Psoas muscle (tissue), 7 donors: ENCODE measurements at regions not wholly inside any gene's neighbourhood (a gene's known extent, or its start where the extent isn't known, plus 50 kb on each side); places are given as distances from the start of the nearest gene placed in this dataset.

Source experiments
- ATAC-seq, 4 donors: fragments of 200-7000 bp; cut with Tn5 transposase; one replicate each; pipeline ENCODE4 v1.9.1; 2020; ENCODE audit warnings: moderate library complexity in 3 of 4, mild to moderate bottlenecking in 2 of 4
- DNase-seq, 2 donors: peaks; one replicate each; pipeline ENCODE4 v3.0.0-alpha.2; 2020
- H3K27ac ChIP-seq: fragments of 200-600 bp; one replicate; pipeline ENCODE4 v1.8.0; 2022
- H3K27me3 ChIP-seq, 3 donors: fragments of 200-600 bp in 1 of 3; one replicate each; pipeline versions ENCODE4 v1.6.1 to v1.8.0; 2013 to 2022; ENCODE audit warnings: low read length in 2 of 3, mild to moderate bottlenecking in 2 of 3, moderate library complexity in 1 of 3; ENCODE audit not compliant: insufficient read depth in 3 of 3
- H3K36me3 ChIP-seq, 2 donors: fragments of 200-600 bp in 1 of 2; one replicate each; pipeline versions ENCODE4 v1.6.1 to v1.8.0; 2013 to 2022; ENCODE audit warnings: low read depth in 1 of 2, mild to moderate bottlenecking in 1 of 2, moderate library complexity in 1 of 2; ENCODE audit not compliant: insufficient read depth in 1 of 2
- H3K4me1 ChIP-seq: fragments of 200-600 bp; one replicate; pipeline ENCODE4 v1.8.0; 2022
- H3K4me3 ChIP-seq: fragments of 200-600 bp; one replicate; pipeline ENCODE4 v1.8.0; 2022; ENCODE audit warnings: mild to moderate bottlenecking
- H3K9me3 ChIP-seq: fragments of 200-600 bp; one replicate; pipeline ENCODE4 v1.8.0; 2022
- CTCF ChIP-seq: fragments of 200-600 bp; IDR thresholded peaks from one replicate; pipeline ENCODE4 v1.8.0; 2022; ENCODE audit warnings: antibody characterized with exemption
- whole genome bisulfite sequencing, 3 donors: extraction: QIAGEN DNeasy Blood & Tissue Kit; methylation state at CpG; one replicate each; pipeline versions ENCODE4 v1.1.6 to v1.1.7; 2013; 5-methylcytosine and 5-hydroxymethylcytosine counted together
- intact Hi-C, 2 donors: fragments of 100-400 bp; cut with DNase I; formaldehyde crosslinking; loops; one replicate each; pipeline versions ENCODE4 v1.11.0 to v1.14.2; 2022
- donor health status: healthy with polysubstance abuse.
- donor health status: DM: no; HTN: no; CAD: no; lungs with moderate emphysema.
- donor health status: Bipolar disorder and iron deficiency.
- donor health status: healthy.
- donor health status: DM: yes; HTN: yes; CAD: no.
- donor health status: DM: no; HTN: no; CAD: no.
- donor health status: DM: yes; HTN: yes; CAD: no.

- no peak for TF ChIP-seq CTCF
- Histone ChIP-seq H3K9me3 (peaks cover 12% of the 10 kb centered on the region), H3K4me1 (no peaks in the 10 kb centered on the region), H3K27me3 (no peaks in the 10 kb centered on the region), H3K27ac (no peak overlapping the region), H3K4me3 (no peak overlapping the region), H3K36me3 (no peaks in the 10 kb centered on the region)
- WGBS, 3 donors = 72 to 85% (median 82%) methylated on average over 14 of the region's 14 CpGs
- DNase-seq (no peak), ATAC-seq (peak in 1 of 4 donors; percentile 27)
- intact Hi-C loops = no loop called here
Observed at GRCh38 chr9:124197177-124198095, 60.3 kb upstream of the NEK6 start.

GRCh38 chr9:124198331-124198730 is 59.4 kb upstream of the NEK6 start:
- WGBS, 3 donors = 84 to 89% (median 88%) methylated on average over 5 of the region's 5 CpGs
- no peak for TF ChIP-seq CTCF
- Histone ChIP-seq H3K27me3 (no peaks in the 10 kb centered on the region), H3K36me3 (no peaks in the 10 kb centered on the region), H3K4me1 (no peaks in the 10 kb centered on the region), H3K9me3 (peaks cover 12% of the 10 kb centered on the region), H3K4me3 (no peak overlapping the region), H3K27ac (no peak overlapping the region)
- DNase-seq = no peak
- no peak for ATAC-seq
- intact Hi-C loops = no loop called here

GRCh38 chr9:124198948-124199347 is 58.8 kb upstream of the NEK6 start:
- intact Hi-C loops = no loop called here
- no peak for TF ChIP-seq CTCF
- no peak for ATAC-seq
- Histone ChIP-seq H3K4me3 (no peak overlapping the region), H3K4me1 (no peaks in the 10 kb centered on the region), H3K9me3 (peaks cover 12% of the 10 kb centered on the region), H3K27me3 (no peaks in the 10 kb centered on the region), H3K27ac (no peak overlapping the region), H3K36me3 (no peaks in the 10 kb centered on the region)
- DNase-seq = no peak
- 78 to 88% (median 83%) methylated on average over 4 of the region's 4 CpGs for WGBS, 3 donors

GRCh38 chr9:124199474-124199873 is 58.3 kb upstream of the NEK6 start:
- no peaks in the 10 kb centered on the region for H3K36me3 ChIP-seq
- no peaks in the 10 kb centered on the region for H3K27me3 ChIP-seq
- TF ChIP-seq CTCF = no peak
- no peak for ATAC-seq
- H3K27ac ChIP-seq = no peak overlapping the region
- no peak overlapping the region for H3K4me3 ChIP-seq
- 74 to 86% (median 79%) methylated on average over 3 of the region's 3 CpGs for WGBS, 3 donors
- no peak for DNase-seq
- no peaks in the 10 kb centered on the region for H3K4me1 ChIP-seq
- H3K9me3 ChIP-seq = peaks cover 12% of the 10 kb centered on the region
- intact Hi-C loops = no loop called here
